Thyroid gland (tissue), 4 donors: ENCODE measurements at regions not wholly inside any gene's neighbourhood (a gene's known extent, or its start where the extent isn't known, plus 50 kb on each side); places are given as distances from the start of the nearest gene placed in this dataset.

Source experiments
- DNase-seq, 2 donors: peaks; one replicate each; pipeline ENCODE4 v3.0.0-alpha.2; 2019
- H3K27ac ChIP-seq, 3 donors: fragments of 200-600 bp; sonication (generic); 1 replicate in 2 of 3; 2 replicates in 1 of 3; pipeline ENCODE4 v1.5.1; 2016 to 2019; ENCODE audit warnings: mild to moderate bottlenecking in 1 of 3, moderate library complexity in 1 of 3
- H3K27me3 ChIP-seq: fragments of 200-600 bp; sonication (generic); one replicate; pipeline ENCODE4 v1.5.1; 2019
- H3K36me3 ChIP-seq, 2 donors: fragments of 200-600 bp; sonication (generic); one replicate each; pipeline ENCODE4 v1.5.1; 2016 to 2019
- H3K4me1 ChIP-seq, 2 donors: fragments of 200-600 bp; sonication (generic); one replicate each; pipeline ENCODE4 v1.5.1; 2017 to 2019
- H3K4me3 ChIP-seq, 3 donors: fragments of 200-600 bp; sonication (generic); replicated peaks in 1 of 3; 1 replicate in 2 of 3; 2 replicates in 1 of 3; pipeline ENCODE4 v1.5.1; 2016; ENCODE audit warnings: mild to moderate bottlenecking in 1 of 3
- H3K9me3 ChIP-seq: fragments of 200-600 bp; sonication (generic); one replicate; pipeline ENCODE4 v1.5.1; 2017
- POLR2A ChIP-seq, 2 donors: fragments of 450-650 bp; IDR thresholded peaks; one replicate each; pipeline ENCODE4 v1.6.1; 2017; ENCODE audit warnings: antibody characterized with exemption in 2 of 2, mild to moderate bottlenecking in 2 of 2, moderate library complexity in 1 of 2
- WGBS, 2 donors: methylation state at CpG; one replicate each; pipeline ENCODE4 v1.1.5; 2017; 5-methylcytosine and 5-hydroxymethylcytosine counted together
- intact Hi-C: fragments of 100-400 bp; cut with DNase I; formaldehyde crosslinking; loops from one replicate; pipeline ENCODE4 v1.15.1; 2023
- TF ChIP-seq, protein P1 (sequence below), 6 experiments: fragments of 200-600 bp in 3 of 6; fragments of 450-650 bp in 3 of 6; sonication (generic) in 3 of 6; IDR thresholded peaks; one replicate each; pipeline ENCODE4 v1.5.1; 2016 to 2019; ENCODE audit warnings: antibody characterized with exemption in 6 of 6, mild to moderate bottlenecking in 2 of 6, inconsistent platforms in 1 of 6, moderate library complexity in 1 of 6

GRCh38 chr9:129398101-129398960, 220.3 kb upstream of the IER5L start:
- Histone ChIP-seq H3K9me3 (no peaks in the 10 kb centered on the region), H3K4me3 (no peak overlapping the region), H3K4me1 (peaks cover 11 to 20% of the 10 kb centered on the region in 2 donors), H3K27ac (no peak overlapping the region), H3K36me3 (no peaks in the 10 kb centered on the region), H3K27me3 (no peaks in the 10 kb centered on the region)
- intact Hi-C loops = loop anchor here (5.0 kb wide), 2 partner anchors 51 to 934 kb away; no protein-coding TSS in a partner anchor
- peak in 1 of 2 donors; percentile 1 for DNase-seq
- no peak for TF ChIP-seq POLR2A (IDR thresholded peaks at IDR 0.05)
- TF ChIP-seq, protein P1, sequence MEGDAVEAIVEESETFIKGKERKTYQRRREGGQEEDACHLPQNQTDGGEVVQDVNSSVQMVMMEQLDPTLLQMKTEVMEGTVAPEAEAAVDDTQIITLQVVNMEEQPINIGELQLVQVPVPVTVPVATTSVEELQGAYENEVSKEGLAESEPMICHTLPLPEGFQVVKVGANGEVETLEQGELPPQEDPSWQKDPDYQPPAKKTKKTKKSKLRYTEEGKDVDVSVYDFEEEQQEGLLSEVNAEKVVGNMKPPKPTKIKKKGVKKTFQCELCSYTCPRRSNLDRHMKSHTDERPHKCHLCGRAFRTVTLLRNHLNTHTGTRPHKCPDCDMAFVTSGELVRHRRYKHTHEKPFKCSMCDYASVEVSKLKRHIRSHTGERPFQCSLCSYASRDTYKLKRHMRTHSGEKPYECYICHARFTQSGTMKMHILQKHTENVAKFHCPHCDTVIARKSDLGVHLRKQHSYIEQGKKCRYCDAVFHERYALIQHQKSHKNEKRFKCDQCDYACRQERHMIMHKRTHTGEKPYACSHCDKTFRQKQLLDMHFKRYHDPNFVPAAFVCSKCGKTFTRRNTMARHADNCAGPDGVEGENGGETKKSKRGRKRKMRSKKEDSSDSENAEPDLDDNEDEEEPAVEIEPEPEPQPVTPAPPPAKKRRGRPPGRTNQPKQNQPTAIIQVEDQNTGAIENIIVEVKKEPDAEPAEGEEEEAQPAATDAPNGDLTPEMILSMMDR (IDR thresholded peaks at IDR 0.05) = no peak
- WGBS, 2 donors = 82 to 84% methylated on average over 20 of the region's 20 CpGs

- no peaks in the 10 kb centered on the region for H3K9me3 ChIP-seq
- peaks cover 7 to 10% of the 10 kb centered on the region in 2 donors for H3K4me1 ChIP-seq
- no peaks in the 10 kb centered on the region for H3K27me3 ChIP-seq
- TF ChIP-seq, protein P1 (IDR thresholded peaks at IDR 0.05) = no peak
- TF ChIP-seq POLR2A (IDR thresholded peaks at IDR 0.05) = no peak
- 90 to 91% methylated on average over 6 of the region's 6 CpGs for WGBS, 2 donors
- intact Hi-C loops = loop anchor here (5.0 kb wide), 2 partner anchors 50 to 935 kb away; no protein-coding TSS in a partner anchor
- H3K4me3 ChIP-seq = no peak overlapping the region
- H3K36me3 ChIP-seq = no peaks in the 10 kb centered on the region
- DNase-seq = no peak
- no peak overlapping the region for H3K27ac ChIP-seq
Observed at GRCh38 chr9:129397335-129397734, 219.3 kb upstream of the IER5L start.

- Histone ChIP-seq H3K4me3 (no peak overlapping the region), H3K27ac (no peak overlapping the region), H3K9me3 (no peaks in the 10 kb centered on the region), H3K36me3 (no peaks in the 10 kb centered on the region), H3K27me3 (no peaks in the 10 kb centered on the region), H3K4me1 (peaks cover 4 to 12% of the 10 kb centered on the region in 2 donors)
- WGBS, 2 donors = 72 to 78% methylated on average over 1 of the region's 1 CpG
- no peak for TF ChIP-seq POLR2A (IDR thresholded peaks at IDR 0.05)
- TF ChIP-seq, protein P1 (IDR thresholded peaks at IDR 0.05) = no peak
- DNase-seq = no peak
- intact Hi-C loops = loop anchor here (5.0 kb wide), 2 partner anchors 49 to 936 kb away; no protein-coding TSS in a partner anchor
Observed at GRCh38 chr9:129396365-129396708, 218.3 kb upstream of the IER5L start.

DNA sequence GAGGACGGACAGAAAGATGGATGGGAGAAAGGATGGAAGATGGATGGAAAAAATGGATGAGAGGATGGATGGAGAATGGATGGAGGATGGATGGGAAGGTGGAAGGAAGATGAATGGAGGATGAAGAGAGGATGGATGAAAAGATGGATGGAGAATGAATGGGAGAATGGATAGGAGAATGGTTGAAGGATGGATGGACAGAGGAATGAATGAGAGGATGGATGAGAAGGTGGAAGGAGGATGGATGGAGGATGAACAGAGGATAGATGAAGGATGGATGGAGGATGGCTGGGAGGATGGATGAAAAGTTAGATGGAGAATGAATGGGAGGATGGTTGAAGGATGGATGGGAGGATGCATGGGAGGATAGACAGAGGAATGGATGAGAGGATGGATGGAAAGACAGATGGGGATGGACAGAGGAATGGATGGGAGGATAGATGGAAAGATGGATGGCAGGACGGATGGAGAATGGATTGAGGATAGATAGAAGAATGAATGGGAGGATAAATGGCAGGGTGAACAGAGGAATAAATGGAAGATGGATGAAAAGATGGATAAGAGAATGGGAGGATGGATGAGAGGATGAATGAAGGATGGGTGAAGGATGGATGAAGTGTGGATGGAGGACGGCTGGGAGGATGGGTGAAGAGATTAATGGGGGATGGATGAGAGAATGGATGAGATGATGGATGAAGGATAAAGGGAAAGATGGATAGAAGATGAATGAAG, 217.7 kb upstream of the IER5L start:
- intact Hi-C loops = loop anchor here (5.0 kb wide), 2 partner anchors 48 to 937 kb away; no protein-coding TSS in a partner anchor
- no peaks in the 10 kb centered on the region for H3K36me3 ChIP-seq
- TF ChIP-seq, protein P1 (IDR thresholded peaks at IDR 0.05) = no peak
- TF ChIP-seq POLR2A (IDR thresholded peaks at IDR 0.05) = no peak
- peaks cover 5 to 11% of the 10 kb centered on the region in 2 donors for H3K4me1 ChIP-seq
- H3K27ac ChIP-seq = no peak overlapping the region
- H3K27me3 ChIP-seq = no peaks in the 10 kb centered on the region
- H3K4me3 ChIP-seq = no peak overlapping the region
- H3K9me3 ChIP-seq = no peaks in the 10 kb centered on the region
- DNase-seq = no peak
- 54 to 84% methylated on average over 3 of the region's 3 CpGs for WGBS, 2 donors
